ENCODE measurements at regions not wholly inside any gene's neighbourhood (a gene's known extent, or its start where the extent isn't known, plus 50 kb on each side); places are given as distances from the start of the nearest gene placed in this dataset.

DNA sequence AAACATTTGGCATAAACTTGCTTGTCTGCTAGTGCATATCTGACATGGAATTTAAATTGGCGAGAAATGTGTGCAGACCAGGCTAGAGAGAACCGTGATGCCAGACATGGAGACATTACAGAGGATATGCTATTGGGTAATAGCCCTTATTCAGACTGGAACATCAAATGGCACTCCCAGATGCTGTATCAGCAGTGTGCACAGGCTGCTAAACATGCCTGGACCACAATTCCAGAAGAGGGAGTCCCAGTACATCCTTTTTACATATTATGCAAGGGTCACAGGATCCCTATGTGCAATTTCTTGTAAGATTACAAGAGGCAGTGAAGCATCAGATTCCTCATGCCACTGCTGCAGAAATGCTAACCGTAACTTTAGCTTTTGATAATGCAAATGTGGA is 354.5 kb upstream of the FOXG1 start:
- TF ChIP-seq POLR2A (IDR thresholded peaks at IDR 0.05; ENCODE audit: low read length) (no peak), GATA1 (IDR thresholded peaks at IDR 0.05; ENCODE audit: low read depth, low read length) (no peak)
